BJ (cell line): ENCODE measurements at regions not wholly inside any gene's neighbourhood (a gene's known extent, or its start where the extent isn't known, plus 50 kb on each side); places are given as distances from the start of the nearest gene placed in this dataset.

Experiments used
- CTCF ChIA-PET: fragments of 350-600 bp; formaldehyde crosslinking; extraction: SDS; loops from one replicate; lab custom pipeline; 2021; ENCODE audit warnings: antibody characterized with exemption, inconsistent platforms; lab: Yijun Ruan, JAX
- POLR2A ChIA-PET: fragments of 300-600 bp; sonication (Branson Sonifier 250); formaldehyde crosslinking; extraction: SDS; loops from one replicate; lab custom pipeline; 2021; ENCODE audit warnings: antibody characterized with exemption; lab: Charles Lee
- DNase-seq: peaks from one replicate; pipeline ENCODE4 v3.0.0-alpha.2; 2011; ENCODE audit warnings: low read depth
- H3K27me3 ChIP-seq: 2 replicates; pipeline ENCODE4 v1.6.0; 2011; ENCODE audit warnings: low read length; ENCODE audit not compliant: control insufficient read depth, insufficient read depth
- H3K36me3 ChIP-seq: 2 replicates; pipeline ENCODE4 v1.5.1; 2011; ENCODE audit warnings: low read length; ENCODE audit not compliant: control insufficient read depth, insufficient read depth
- H3K4me3 ChIP-seq: 2 replicates; pipeline ENCODE4 v1.5.1; 2011; ENCODE audit warnings: low read depth, mild to moderate bottlenecking, control low read depth, low read length
- TF ChIP-seq, protein P1 (sequence below): IDR thresholded peaks from 2 replicates; pipeline ENCODE4 v1.5.1; 2011; ENCODE audit warnings: low read depth, mild to moderate bottlenecking, control low read depth, inconsistent platforms, low read length, moderate library complexity; ENCODE audit not compliant: insufficient read depth

DNA sequence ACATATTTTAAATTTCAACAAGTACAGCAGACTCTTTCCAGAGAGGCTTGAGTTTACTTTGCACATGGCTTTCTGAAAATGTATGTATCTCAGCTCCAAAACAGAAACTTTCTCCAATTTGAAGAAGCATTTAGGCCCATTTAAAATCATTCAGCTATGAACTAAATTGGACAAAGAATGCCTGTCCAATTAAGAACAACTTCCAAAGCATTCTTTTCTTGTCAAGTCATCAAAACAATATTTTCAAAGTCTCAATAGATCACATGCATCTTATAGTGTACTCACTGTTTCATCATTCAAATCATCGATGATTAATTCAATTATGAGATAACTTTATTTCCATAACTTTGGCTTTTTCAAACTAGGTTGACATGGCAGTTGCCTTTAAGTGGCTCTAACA is 95.2 kb downstream of the KBTBD8 start:
- no peak for DNase-seq
- ChIA-PET POLR2A (no interaction called here), CTCF (interaction anchor here (0.6 to 2.9 kb wide), 3 partner anchors 17 to 179 kb away, joined by 3 to 11 read pairs (median 5); no protein-coding TSS in a partner anchor)
- H3K4me3 ChIP-seq: no peak overlapping the region
- no peaks in the 10 kb centered on the region for H3K36me3 ChIP-seq
- H3K27me3 ChIP-seq: no peaks in the 10 kb centered on the region
- TF ChIP-seq, protein P1, sequence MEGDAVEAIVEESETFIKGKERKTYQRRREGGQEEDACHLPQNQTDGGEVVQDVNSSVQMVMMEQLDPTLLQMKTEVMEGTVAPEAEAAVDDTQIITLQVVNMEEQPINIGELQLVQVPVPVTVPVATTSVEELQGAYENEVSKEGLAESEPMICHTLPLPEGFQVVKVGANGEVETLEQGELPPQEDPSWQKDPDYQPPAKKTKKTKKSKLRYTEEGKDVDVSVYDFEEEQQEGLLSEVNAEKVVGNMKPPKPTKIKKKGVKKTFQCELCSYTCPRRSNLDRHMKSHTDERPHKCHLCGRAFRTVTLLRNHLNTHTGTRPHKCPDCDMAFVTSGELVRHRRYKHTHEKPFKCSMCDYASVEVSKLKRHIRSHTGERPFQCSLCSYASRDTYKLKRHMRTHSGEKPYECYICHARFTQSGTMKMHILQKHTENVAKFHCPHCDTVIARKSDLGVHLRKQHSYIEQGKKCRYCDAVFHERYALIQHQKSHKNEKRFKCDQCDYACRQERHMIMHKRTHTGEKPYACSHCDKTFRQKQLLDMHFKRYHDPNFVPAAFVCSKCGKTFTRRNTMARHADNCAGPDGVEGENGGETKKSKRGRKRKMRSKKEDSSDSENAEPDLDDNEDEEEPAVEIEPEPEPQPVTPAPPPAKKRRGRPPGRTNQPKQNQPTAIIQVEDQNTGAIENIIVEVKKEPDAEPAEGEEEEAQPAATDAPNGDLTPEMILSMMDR: no peak

DNA sequence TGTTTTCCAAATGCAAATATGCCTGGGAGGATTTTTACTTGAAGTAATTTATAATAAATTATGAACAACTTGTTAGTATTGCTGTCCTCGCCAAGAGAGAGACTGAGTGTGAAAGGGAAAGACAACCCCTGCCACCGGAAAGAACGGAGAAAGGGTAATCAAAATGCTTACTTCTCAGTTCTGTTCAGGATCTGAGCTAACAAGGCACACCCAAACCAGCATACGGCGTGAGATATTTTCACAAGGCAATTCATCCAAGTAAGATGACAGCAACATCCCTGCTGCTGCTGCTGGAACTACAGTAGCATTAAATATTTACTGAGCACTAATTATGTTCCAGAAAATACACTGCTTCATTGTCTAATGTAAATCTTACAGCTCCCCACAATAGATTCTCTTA is 96.1 kb downstream of the KBTBD8 start:
- ChIA-PET CTCF (interaction anchor here (0.9 to 2.9 kb wide), 5 partner anchors 16 to 123 kb away, joined by 3 to 11 read pairs (median 4); no protein-coding TSS in a partner anchor), POLR2A (interaction anchor here (0.6 kb wide), 1 partner anchor 827 kb away, joined by 3 read pairs; no protein-coding TSS in a partner anchor)
- H3K4me3 ChIP-seq: no peak overlapping the region
- no peaks in the 10 kb centered on the region for H3K27me3 ChIP-seq
- H3K36me3 ChIP-seq: no peaks in the 10 kb centered on the region
- TF ChIP-seq, protein P1: no peak
- DNase-seq: no peak

DNA sequence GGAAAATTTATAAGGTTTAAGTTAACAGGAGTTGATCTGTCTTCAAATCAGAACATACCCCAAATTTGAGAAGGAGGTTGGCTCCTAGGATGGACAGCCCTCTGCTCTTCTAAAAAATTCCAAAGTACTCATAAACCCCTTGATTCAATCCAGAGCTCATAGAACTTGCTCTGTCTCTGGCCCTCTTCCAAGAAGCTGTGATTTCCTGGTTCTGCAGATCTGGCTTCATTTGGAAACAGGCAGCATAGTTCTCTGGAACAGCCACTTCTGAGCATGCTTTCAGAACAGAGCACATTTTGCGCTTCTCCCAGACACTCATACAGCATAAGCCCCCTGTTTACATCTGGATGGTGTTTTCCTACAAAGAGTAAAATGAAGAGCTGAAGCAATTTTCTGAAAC is 96.7 kb downstream of the KBTBD8 start:
- Histone ChIP-seq H3K27me3 (no peaks in the 10 kb centered on the region), H3K4me3 (no peak overlapping the region), H3K36me3 (no peaks in the 10 kb centered on the region)
- TF ChIP-seq, protein P1: no peak
- ChIA-PET CTCF (interaction anchor here (0.9 to 2.9 kb wide), 5 partner anchors 15 to 123 kb away, joined by 3 to 11 read pairs (median 4); no protein-coding TSS in a partner anchor), POLR2A (no interaction called here)
- no peak for DNase-seq

DNA sequence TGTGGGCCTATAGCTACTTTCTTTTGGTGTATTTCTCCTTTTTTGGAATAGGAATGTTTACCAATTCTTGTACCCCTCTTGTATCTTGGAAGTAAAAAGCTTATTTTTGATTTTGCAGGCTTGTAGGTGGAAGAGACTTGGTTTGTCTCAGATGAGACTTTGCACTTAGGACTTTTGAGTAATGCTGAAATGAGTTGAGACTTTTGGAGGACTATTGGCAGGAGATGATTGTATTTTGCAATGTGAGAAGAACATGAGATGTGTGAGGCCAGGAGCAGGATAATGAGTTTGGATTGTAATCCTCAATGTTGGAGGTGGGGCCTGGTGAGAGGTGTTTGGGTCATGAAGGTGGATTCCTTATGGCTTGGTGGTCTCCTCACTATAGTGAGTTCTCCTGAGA is 106.3 kb downstream of the KBTBD8 start:
- no peak for DNase-seq
- no peaks in the 10 kb centered on the region for H3K27me3 ChIP-seq
- ChIA-PET POLR2A (no interaction called here), CTCF (interaction anchor here (1.2 to 1.3 kb wide), 2 partner anchors 9 to 1772 kb away, joined by 3 to 8 read pairs; no protein-coding TSS in a partner anchor)
- TF ChIP-seq, protein P1: no peak
- no peaks in the 10 kb centered on the region for H3K36me3 ChIP-seq
- no peak overlapping the region for H3K4me3 ChIP-seq

DNA sequence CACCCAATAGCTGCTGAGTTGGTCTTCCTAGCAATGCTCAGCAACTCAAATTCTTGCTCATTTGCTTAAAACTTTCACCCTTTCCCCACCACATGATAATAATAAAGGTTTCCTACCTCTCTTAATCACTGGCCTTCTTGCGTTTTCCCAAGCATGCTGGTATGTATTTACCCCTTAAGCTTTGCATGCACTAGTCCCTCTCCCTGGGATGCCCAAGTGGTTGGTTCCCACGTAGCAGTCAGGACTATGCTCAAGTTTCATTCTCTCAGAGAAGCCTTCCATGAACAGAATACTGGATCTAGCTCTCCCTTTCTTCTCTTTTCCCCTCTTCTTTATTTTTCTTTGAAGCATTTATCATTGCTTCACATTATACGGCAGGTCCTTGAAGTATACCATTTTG is 108.8 kb downstream of the KBTBD8 start:
- TF ChIP-seq, protein P1: no peak
- POLR2A ChIA-PET: no interaction called here
- CTCF ChIA-PET: no interaction called here

More for the DNA sequence above, 108.8 kb downstream of the KBTBD8 start:
- no peak overlapping the region for H3K4me3 ChIP-seq
- DNase-seq: no peak
- no peaks in the 10 kb centered on the region for H3K27me3 ChIP-seq
- H3K36me3 ChIP-seq: no peaks in the 10 kb centered on the region
